HL-60 (cell line): ENCODE measurements at regions not wholly inside any gene's neighbourhood (a gene's known extent, or its start where the extent isn't known, plus 50 kb on each side); places are given as distances from the start of the nearest gene placed in this dataset.

Experiments
- CTCF ChIP-seq: IDR thresholded peaks from one replicate; pipeline ENCODE4 v1.5.1; 2011; ENCODE audit warnings: low read length, control low read depth, inconsistent platforms; ENCODE audit not compliant: insufficient read depth
- POLR2AphosphoS5 ChIP-seq: IDR thresholded peaks from 2 replicates; pipeline ENCODE4 v1.6.1; 2012; ENCODE audit warnings: low read depth

GRCh38 chr11:27563641-27564040 lies 57.1 kb upstream of the LIN7C start:
- TF ChIP-seq CTCF, result no peak
- no peak for TF ChIP-seq POLR2AphosphoS5
